ENCODE measurements at regions not wholly inside any gene's neighbourhood (a gene's known extent, or its start where the extent isn't known, plus 50 kb on each side); places are given as distances from the start of the nearest gene placed in this dataset.

- no peak for TF ChIP-seq CTCF (IDR thresholded peaks at IDR 0.05; ENCODE audit: low read depth, low read length, missing control alignments)
- no peak overlapping the region for H3K4me3 ChIP-seq (ENCODE audit: low read depth, low read length)
- in situ Hi-C loops (cut with HindIII; ENCODE audit: low sequenced_read_pairs) = no loop called here
- DNase-seq (ENCODE audit: low read depth) = no peak
These were observed 1084.7 kb downstream of the SLC6A15 start for GRCh38 chr12:83827860-83828259.

- DNase-seq (ENCODE audit: low read depth) = no peak
- in situ Hi-C loops (cut with HindIII; ENCODE audit: low sequenced_read_pairs) = no loop called here
- TF ChIP-seq CTCF (IDR thresholded peaks at IDR 0.05; ENCODE audit: low read depth, low read length, missing control alignments) = no peak
- H3K4me3 ChIP-seq (ENCODE audit: low read depth, low read length) = no peak overlapping the region
These were observed 1085.4 kb downstream of the SLC6A15 start for GRCh38 chr12:83827193-83827592.

GRCh38 chr12:83826112-83826511, 1086.5 kb downstream of the SLC6A15 start:
- in situ Hi-C loops (cut with HindIII; ENCODE audit: low sequenced_read_pairs) = no loop called here
- TF ChIP-seq CTCF (IDR thresholded peaks at IDR 0.05; ENCODE audit: low read depth, low read length, missing control alignments) = peak; percentile 57
- no peak overlapping the region for H3K4me3 ChIP-seq (ENCODE audit: low read depth, low read length)
- DNase-seq (ENCODE audit: low read depth) = no peak

GRCh38 chr12:83823386-83824045, 1089.1 kb downstream of the SLC6A15 start:
- no peak for TF ChIP-seq CTCF (IDR thresholded peaks at IDR 0.05; ENCODE audit: low read depth, low read length, missing control alignments)
- in situ Hi-C loops (cut with HindIII; ENCODE audit: low sequenced_read_pairs) = no loop called here
- no peak overlapping the region for H3K4me3 ChIP-seq (ENCODE audit: low read depth, low read length)
- DNase-seq (ENCODE audit: low read depth) = no peak

- no peak overlapping the region for H3K4me3 ChIP-seq (ENCODE audit: low read depth, low read length)
- no peak for DNase-seq (ENCODE audit: low read depth)
- no peak for TF ChIP-seq CTCF (IDR thresholded peaks at IDR 0.05; ENCODE audit: low read depth, low read length, missing control alignments)
- in situ Hi-C loops (cut with HindIII; ENCODE audit: low sequenced_read_pairs) = no loop called here
These were observed 1090.6 kb downstream of the SLC6A15 start for GRCh38 chr12:83821967-83822366.

GRCh38 chr12:83818881-83819280, 1093.7 kb downstream of the SLC6A15 start:
- no peak overlapping the region for H3K4me3 ChIP-seq (ENCODE audit: low read depth, low read length)
- in situ Hi-C loops (cut with HindIII; ENCODE audit: low sequenced_read_pairs) = no loop called here
- no peak for DNase-seq (ENCODE audit: low read depth)
- TF ChIP-seq CTCF (IDR thresholded peaks at IDR 0.05; ENCODE audit: low read depth, low read length, missing control alignments) = no peak

Measured in astrocyte of the cerebellum (primary cell).